Gastroesophageal sphincter (tissue), 4 donors: ENCODE measurements at regions not wholly inside any gene's neighbourhood (a gene's known extent, or its start where the extent isn't known, plus 50 kb on each side); places are given as distances from the start of the nearest gene placed in this dataset.

ENCODE experiments used
- ATAC-seq: fragments of 150-250 bp; one replicate; pipeline ENCODE4 v1.9.1; 2016; ENCODE audit warnings: mild to moderate bottlenecking, moderate library complexity
- H3K27ac ChIP-seq, 4 donors: fragments of 200-600 bp; sonication (generic) in 3 of 4; 1 replicate in 3 of 4; 2 replicates in 1 of 4; pipeline ENCODE4 v1.5.1; 2016 to 2019
- H3K27me3 ChIP-seq: fragments of 200-600 bp; sonication (generic); one replicate; pipeline ENCODE4 v1.5.1; 2019
- H3K36me3 ChIP-seq, 2 donors: fragments of 200-600 bp; sonication (generic); one replicate each; pipeline ENCODE4 v1.5.1; 2019; ENCODE audit warnings: control low read depth in 1 of 2
- H3K4me1 ChIP-seq, 3 donors: fragments of 200-600 bp; sonication (generic); 1 replicate in 2 of 3; 2 replicates in 1 of 3; pipeline ENCODE4 v1.5.1; 2016 to 2019; ENCODE audit warnings: control low read depth in 2 of 3
- H3K4me3 ChIP-seq, 2 donors: fragments of 200-600 bp; sonication (generic); one replicate each; pipeline ENCODE4 v1.5.1; 2019; ENCODE audit warnings: mild to moderate bottlenecking in 1 of 2, moderate library complexity in 1 of 2
- H3K9me3 ChIP-seq, 3 donors: fragments of 200-600 bp; sonication (generic); one replicate each; pipeline ENCODE4 v1.5.1; 2017 to 2019; ENCODE audit warnings: control low read depth in 2 of 3
- CTCF ChIP-seq, 4 experiments: fragments of 200-600 bp in 2 of 4; fragments of 450-650 bp in 2 of 4; sonication (generic) in 1 of 4; IDR thresholded peaks; one replicate each; pipeline ENCODE4 v1.5.1; 2017 to 2019; ENCODE audit warnings: antibody characterized with exemption in 4 of 4, mild to moderate bottlenecking in 2 of 4, moderate library complexity in 2 of 4
- EP300 ChIP-seq: sonication (generic); formaldehyde crosslinking; IDR thresholded peaks from one replicate; pipeline ENCODE4 v1.6.1; 2017; ENCODE audit warnings: antibody characterized with exemption, mild to moderate bottlenecking
- POLR2A ChIP-seq, 2 donors: fragments of 450-650 bp; IDR thresholded peaks; one replicate each; pipeline ENCODE4 v1.6.1; 2017; ENCODE audit warnings: antibody characterized with exemption in 2 of 2, mild to moderate bottlenecking in 2 of 2, moderate library complexity in 1 of 2
- POLR2AphosphoS5 ChIP-seq: sonication (generic); formaldehyde crosslinking; IDR thresholded peaks from one replicate; pipeline ENCODE4 v1.6.1; 2017; ENCODE audit warnings: antibody characterized with exemption
- WGBS, 2 donors: methylation state at CpG; one replicate each; pipeline ENCODE4 v1.1.5; 2018; ENCODE audit warnings: low coverage in 1 of 2; 5-methylcytosine and 5-hydroxymethylcytosine counted together

GRCh38 chr5:124648902-124649467, 97.5 kb downstream of the ZNF608 start:
- TF ChIP-seq EP300 (no peak), CTCF (IDR thresholded peaks at IDR 0.05) (no peak), POLR2A (IDR thresholded peaks at IDR 0.05) (no peak), POLR2AphosphoS5 (no peak)
- 75 to 100% methylated on average over 1 to 4 of the region's 9 CpGs for WGBS, 2 donors

DNA sequence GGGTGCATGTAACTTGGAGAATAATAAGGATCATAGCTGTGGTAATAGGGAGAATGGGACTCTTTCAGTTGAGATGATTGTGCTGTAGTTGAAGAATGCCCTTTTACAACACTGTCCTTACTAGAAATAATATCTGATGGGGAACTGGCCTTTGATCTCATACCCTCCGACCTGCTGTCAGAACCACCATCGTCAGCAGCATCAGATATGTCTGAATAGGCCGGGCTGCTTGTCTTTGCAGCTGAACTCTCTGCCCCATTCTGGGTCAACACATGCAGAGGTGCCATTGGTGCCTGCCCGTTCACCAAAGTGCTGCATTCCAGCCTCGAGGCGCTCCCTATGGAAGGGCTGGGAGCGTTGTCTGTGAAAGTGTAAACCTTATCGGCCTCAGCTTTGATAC, 99.1 kb downstream of the ZNF608 start:
- Histone ChIP-seq H3K36me3 (peaks cover 0 to 35% of the 10 kb centered on the region in 2 donors), H3K4me3 (no peak overlapping the region), H3K27ac (no peak overlapping the region), H3K9me3 (no peaks in the 10 kb centered on the region), H3K4me1 (peaks cover 5 to 49% (median 29%) of the 10 kb centered on the region in 3 donors), H3K27me3 (no peaks in the 10 kb centered on the region)
- 89 to 94% methylated on average over 4 to 5 of the region's 8 CpGs for WGBS, 2 donors
- ATAC-seq: no peak
- TF ChIP-seq CTCF (IDR thresholded peaks at IDR 0.05): no peak
- no peak for TF ChIP-seq POLR2A (IDR thresholded peaks at IDR 0.05)
- TF ChIP-seq EP300: no peak
- TF ChIP-seq POLR2AphosphoS5: no peak

More at GRCh38 chr5:124648902-124649467, 97.5 kb downstream of the ZNF608 start:
- Histone ChIP-seq H3K4me3 (no peak overlapping the region), H3K4me1 (peaks cover 5 to 66% (median 35%) of the 10 kb centered on the region in 3 donors), H3K9me3 (no peaks in the 10 kb centered on the region), H3K27me3 (no peaks in the 10 kb centered on the region), H3K36me3 (peaks cover 0 to 22% of the 10 kb centered on the region in 2 donors), H3K27ac (peak overlapping the region; percentile 14 to 87 (median 86))
- no peak for ATAC-seq

DNA sequence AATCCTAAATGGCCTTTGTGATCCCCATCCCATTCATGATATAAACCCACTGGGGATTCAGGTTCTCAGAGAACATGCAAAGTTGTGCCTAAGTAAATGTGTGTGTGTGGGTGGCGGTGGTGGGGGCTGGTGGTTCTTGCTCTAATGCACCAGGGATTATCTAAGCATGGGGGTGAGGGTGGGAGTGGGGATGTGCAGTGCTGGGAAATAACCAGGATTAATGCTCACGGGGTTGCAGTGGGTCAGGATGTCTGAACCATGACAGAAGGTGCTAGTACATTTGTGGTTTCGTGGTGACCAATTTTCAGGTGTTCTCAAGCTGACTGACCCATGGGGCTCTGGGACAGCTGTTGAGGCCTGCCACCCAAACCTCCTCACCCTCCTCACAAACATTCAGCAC, 101.0 kb downstream of the ZNF608 start:
- peaks cover 0 to 30% (median 19%) of the 10 kb centered on the region in 3 donors for H3K4me1 ChIP-seq
- no peak overlapping the region for H3K27ac ChIP-seq
- no peak for ATAC-seq
- H3K4me3 ChIP-seq: no peak overlapping the region
- peaks cover 0 to 44% of the 10 kb centered on the region in 2 donors for H3K36me3 ChIP-seq
- H3K27me3 ChIP-seq: no peaks in the 10 kb centered on the region
- no peaks in the 10 kb centered on the region for H3K9me3 ChIP-seq
- 85% methylated on average over 2 of the region's 3 CpGs; no CpG with 5 or more reads in 1 of the 2 donors for WGBS, 2 donors
- no peak for TF ChIP-seq EP300
- TF ChIP-seq POLR2AphosphoS5: no peak
- no peak for TF ChIP-seq CTCF (IDR thresholded peaks at IDR 0.05)
- TF ChIP-seq POLR2A (IDR thresholded peaks at IDR 0.05): no peak

DNA sequence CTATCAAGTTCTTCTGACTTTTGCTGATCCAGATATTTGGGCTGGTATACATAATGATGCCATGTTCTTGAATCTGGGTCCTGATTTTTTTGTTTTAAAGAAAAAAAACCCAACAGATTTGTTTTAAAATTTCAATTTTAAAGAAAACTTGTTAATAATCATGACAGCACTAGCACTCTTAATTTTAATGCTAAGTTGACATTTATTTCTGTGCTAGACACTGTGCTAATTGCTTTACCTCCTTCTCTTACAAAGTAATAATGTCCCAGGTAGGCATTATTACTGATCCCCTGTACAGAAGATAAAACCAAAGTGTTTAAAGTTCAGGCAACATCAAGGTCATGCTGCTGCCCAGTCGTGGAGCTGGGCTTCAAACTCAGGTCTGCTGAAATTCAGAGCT, 101.9 kb downstream of the ZNF608 start:
- Histone ChIP-seq H3K36me3 (peaks cover 0 to 47% of the 10 kb centered on the region in 2 donors), H3K4me3 (no peak overlapping the region), H3K9me3 (no peaks in the 10 kb centered on the region), H3K4me1 (peaks cover 0 to 22% (median 10%) of the 10 kb centered on the region in 3 donors), H3K27ac (no peak overlapping the region), H3K27me3 (no peaks in the 10 kb centered on the region)
- no peak for ATAC-seq
- 63 to 80% methylated on average over 1 of the region's 1 CpG for WGBS, 2 donors
- no peak for TF ChIP-seq EP300
- TF ChIP-seq POLR2A (IDR thresholded peaks at IDR 0.05): no peak
- no peak for TF ChIP-seq POLR2AphosphoS5
- TF ChIP-seq CTCF (IDR thresholded peaks at IDR 0.05): no peak

DNA sequence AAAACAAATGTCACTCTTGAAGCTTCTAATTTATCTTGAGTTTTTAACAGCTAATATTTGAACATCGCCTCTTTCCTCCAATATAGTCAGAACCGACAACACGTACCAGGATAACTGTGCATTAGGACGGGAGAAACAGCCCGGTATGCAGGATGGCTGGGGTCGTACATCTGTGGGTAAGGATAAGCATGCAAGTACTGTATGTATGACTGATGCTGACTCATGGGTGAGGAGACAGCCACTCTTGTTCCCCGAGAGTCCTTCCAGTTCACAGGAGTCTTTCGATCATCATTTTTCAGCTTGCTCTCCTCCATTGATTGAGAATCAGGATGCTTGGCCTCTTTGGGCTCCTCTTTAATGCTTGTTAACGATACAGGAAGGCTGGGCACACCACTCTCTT, 102.3 kb downstream of the ZNF608 start:
- Histone ChIP-seq H3K36me3 (peaks cover 0 to 49% of the 10 kb centered on the region in 2 donors), H3K9me3 (no peaks in the 10 kb centered on the region), H3K27ac (no peak overlapping the region), H3K4me1 (peaks cover 0 to 17% (median 6%) of the 10 kb centered on the region in 3 donors), H3K4me3 (no peak overlapping the region), H3K27me3 (no peaks in the 10 kb centered on the region)
- ATAC-seq: no peak
- 92 to 95% methylated on average over 6 to 8 of the region's 9 CpGs for WGBS, 2 donors
- TF ChIP-seq POLR2A (IDR thresholded peaks at IDR 0.05) (no peak), CTCF (IDR thresholded peaks at IDR 0.05) (no peak), POLR2AphosphoS5 (no peak), EP300 (no peak)
